Smooth muscle cell of the brain vasculature (primary cell): ENCODE measurements at regions not wholly inside any gene's neighbourhood (a gene's known extent, or its start where the extent isn't known, plus 50 kb on each side); places are given as distances from the start of the nearest gene placed in this dataset.

Source experiments
- DNase-seq: peaks from one replicate; pipeline ENCODE4 v3.0.0-alpha.2; 2012; ENCODE audit warnings: low read depth, low spot score

DNA sequence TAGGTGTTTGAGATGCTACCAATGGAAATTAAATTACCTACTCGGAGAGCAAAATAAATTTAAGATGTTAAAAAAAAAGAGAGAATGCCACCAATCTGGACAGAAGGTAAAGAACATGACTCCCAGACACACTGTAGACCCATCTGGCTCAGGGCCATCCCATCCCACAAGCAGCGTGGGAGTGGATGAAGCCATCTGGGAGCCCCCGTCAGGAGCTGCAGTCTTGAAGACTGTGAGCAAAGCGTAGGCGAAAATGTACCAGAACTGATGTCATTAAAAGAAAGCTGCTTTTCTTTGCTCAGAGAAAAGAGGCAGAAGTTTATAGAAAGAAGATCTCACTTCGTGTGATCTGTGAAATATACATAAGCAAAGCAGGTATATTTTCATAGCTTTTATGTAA, 815.7 kb downstream of the QKI start:
- DNase-seq = no peak

DNA sequence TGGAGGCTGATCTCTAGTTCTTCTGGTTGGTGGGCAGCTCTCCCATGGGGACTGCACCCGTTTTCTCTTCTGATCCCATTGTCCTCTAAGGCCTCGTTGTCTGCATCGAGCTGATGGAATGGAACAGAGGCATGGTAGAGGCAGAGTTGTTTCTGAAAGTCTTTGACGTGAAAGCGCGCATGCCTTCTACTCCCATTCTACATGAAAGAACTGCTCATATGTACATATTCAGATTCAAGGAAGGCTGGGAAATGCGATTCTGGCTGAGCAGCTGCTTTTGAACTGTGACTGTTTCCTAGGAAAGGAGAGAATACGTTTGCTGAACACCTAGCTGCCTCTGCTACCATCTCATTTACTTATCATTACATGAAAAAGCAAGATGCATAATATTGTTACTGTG, 815.2 kb downstream of the QKI start:
- no peak for DNase-seq

DNA sequence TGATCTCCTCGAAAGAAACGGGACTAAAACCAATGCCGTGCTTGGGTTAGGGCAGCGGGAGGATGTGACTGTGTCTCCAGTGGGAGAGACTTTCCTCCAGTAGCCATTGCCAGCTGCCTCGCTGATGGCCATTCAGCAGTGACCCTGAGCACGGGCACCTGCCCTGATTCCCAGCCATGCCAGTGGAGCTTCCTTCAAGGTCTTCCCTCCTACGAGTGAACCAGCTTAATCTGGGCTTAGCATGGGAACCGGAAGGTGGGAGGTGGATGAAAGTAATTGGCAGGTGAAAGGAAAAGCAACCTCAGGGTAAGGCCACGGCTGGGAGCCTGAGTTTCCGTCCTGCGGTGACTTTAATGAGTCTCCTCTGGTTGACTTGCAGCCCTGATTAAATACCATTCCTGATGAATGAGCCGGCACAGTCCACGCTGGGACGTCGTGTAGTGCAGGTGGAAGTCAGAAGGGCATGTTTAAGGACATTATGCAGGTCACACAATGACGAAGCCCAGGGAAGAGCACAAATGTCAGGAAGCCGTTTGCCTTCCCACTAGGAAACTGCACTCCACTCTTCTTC, 813.5 kb downstream of the QKI start:
- no peak for DNase-seq

DNA sequence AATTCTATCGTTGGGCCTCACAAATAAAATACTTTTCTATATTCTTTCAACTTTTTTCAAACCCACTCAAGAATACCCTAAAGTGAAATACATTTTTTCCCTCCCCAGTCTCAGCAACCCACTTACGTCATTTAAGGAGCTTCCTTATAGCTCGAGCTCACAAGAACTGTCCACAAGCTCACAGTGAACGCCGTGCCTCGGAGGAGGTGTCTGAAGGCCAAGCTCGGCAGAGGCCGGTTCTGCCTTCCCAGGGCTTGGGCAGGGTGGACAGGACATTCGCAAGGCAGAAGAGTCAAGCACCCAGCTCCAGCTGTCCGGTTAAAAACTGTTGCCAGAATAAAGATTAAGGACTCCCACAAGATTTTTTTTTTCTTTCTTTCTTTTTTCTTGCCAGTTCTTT, 802.3 kb downstream of the QKI start:
- DNase-seq = no peak

DNA sequence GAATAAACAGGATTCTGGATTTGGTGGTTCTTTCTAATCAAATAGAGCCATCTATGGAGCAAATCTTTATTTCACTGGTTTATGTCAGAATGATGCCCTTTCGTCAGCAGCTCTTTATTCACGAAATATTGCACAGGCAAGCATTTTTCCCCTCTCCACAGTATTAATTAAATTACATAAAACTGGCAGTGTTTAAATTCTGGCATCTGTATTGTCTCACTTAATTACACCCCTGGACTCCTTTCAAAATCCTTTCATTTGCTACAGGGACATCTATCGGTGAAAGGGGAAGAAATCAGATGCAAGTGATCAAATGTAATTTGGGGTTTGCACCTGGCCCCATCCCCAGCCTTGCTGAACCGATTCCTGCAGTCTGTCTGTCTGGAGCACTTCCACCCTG, 801.9 kb downstream of the QKI start:
- no peak for DNase-seq

DNA sequence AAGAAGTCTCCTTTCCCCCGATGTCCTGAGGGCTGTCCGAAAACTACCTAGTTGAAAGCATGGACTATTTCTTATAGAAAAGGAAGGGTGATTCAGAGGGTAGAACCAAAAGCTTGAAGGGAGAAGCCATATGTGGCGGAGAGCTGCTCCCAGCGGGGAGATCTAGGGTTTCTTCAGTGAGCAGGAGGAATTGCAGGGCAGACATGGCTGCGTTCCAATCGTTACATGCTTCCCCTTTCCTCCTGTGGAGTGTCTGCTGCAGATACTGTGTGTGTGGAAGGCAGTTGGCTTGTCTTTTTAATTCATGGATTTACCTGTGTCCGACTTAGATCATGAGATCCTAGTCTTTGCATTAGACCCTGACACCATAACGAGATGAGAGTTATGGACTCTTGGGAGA, 799.5 kb downstream of the QKI start:
- DNase-seq = no peak

DNA sequence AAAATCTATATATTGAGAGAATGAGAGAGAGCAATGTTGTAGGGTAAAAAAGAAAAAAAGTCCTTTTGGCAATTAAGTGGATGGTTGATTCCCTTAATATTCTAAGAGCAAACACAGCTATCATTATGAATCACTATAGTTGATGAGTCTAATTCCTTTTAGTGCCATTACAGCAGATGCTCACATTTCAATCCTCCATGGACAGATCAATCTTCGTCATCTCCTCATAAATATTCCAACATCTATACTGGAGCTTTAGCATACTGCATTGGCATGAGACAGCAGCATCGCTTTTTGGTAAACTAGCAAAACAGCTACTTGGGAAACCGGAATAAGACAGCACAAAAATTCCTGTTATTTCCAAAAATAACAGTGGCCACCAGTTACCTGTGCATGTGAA, 796.7 kb downstream of the QKI start:
- no peak for DNase-seq

DNA sequence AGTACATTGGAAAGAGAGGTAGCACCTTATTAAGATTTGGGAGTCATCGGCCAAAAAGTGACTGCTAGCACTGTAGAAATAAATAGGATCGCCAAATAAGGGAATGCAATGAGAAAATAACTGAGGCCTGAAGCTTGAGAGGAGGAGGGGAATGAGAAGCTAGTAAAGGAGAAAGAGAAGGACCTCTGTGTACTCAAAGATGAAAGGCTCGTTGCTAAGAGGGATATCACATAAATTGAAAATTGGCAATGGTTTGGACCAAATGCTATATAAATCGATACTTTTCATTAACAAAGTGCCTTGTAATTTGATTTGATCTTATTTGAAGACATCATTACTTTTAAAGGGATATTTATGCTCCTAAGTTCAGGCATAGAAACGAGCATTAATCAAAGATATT, 796.3 kb downstream of the QKI start:
- DNase-seq = no peak

DNA sequence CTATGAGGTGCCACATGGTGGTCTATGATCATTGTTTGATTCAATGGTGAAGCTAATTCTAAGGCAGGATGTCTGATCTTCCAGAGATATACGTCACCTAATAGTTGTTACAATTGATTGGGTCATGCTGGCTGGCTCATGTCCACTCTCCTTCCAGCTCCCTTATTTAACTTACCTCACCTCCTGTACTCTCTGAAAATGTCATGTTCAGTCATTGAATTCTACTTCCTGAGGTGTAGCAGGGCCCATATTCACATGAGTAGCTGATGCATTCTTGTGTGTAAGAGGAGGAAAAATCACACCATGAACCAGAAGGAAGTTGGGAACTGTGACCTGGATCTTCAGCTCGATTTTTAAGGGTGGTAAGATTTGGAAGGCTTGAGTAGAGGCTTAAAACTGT, 795.8 kb downstream of the QKI start:
- DNase-seq = no peak

DNA sequence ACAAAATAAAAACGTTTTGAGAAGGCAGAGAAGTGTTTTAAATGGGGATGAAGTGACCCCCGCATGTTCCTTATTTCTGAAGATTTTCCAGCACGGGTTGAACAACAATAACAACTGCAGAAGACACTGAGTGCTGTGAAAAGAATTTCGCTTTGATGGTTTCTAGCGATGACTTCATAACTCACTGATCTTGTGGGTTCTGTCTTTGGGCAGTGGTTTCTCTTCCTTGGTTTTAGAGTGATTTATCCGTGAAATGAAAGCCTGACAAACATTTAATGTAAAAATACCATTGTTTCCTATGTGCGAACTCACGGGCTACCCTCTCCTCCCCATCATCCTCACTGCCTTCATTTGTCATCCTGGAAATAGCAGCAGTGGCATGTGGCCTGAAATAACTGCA, 793.9 kb downstream of the QKI start:
- no peak for DNase-seq

DNA sequence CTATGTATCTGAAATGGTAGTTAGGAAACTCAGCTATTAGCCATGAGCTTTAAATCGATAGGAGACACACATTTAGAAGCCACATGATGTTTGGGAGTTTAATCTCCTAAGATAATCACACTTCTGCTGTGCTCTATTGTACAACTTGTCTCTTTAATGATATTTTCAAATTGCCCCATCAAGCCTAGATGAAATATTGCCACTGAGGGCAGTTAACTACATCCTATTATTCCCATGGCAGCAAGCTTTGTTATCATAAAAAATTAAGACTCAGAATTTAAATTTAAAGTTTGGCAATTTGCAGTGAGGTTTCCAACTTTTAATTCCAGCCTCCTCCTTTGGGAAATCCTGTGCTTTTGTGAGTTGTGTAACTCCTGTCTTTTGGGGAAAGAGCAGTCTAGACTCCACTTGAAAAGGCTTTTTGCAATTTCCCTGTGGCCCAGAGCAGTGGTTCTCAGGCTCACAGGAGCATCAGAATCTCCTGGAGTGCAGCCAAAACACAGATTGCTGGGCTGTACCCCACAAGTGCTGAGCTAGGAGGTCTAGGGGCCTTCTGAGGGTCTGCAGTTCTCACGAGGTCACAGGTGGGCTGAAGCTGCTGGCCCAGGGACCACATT, 792.4 kb downstream of the QKI start:
- no peak for DNase-seq

DNA sequence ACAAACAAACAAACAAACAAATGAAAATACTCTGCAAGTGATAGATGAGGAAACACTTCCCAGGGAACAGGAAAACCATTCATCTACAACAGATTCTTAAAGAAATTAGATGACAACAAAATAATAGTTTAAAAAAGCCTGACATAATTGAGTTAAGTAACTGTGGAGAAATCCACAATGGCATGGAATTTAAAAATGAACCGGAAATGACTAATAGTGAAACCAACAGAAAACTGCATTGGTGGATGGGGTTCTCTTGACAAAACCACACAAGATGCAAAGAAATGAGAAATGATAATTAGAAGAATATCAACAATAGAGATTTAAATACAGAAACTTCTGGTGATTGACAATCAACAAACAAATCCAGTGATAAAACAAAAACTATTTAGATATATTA, 785.6 kb downstream of the QKI start:
- no peak for DNase-seq

DNA sequence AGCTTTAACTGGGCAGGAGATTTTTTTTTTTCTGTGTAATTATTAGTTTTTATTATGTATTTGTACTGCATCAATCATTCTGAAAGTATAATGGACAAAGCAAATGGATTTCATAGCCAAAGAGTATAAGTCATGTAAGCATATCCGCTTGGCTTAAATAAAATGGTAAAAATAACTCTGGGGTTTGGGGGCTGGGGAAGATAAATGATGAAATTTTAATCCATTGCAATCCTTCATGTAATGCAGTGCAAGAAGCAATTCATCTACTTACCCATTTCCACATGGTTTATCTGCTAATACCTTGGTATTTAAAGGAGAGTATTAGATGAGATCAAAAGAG, 781.4 kb downstream of the QKI start:
- no peak for DNase-seq

DNA sequence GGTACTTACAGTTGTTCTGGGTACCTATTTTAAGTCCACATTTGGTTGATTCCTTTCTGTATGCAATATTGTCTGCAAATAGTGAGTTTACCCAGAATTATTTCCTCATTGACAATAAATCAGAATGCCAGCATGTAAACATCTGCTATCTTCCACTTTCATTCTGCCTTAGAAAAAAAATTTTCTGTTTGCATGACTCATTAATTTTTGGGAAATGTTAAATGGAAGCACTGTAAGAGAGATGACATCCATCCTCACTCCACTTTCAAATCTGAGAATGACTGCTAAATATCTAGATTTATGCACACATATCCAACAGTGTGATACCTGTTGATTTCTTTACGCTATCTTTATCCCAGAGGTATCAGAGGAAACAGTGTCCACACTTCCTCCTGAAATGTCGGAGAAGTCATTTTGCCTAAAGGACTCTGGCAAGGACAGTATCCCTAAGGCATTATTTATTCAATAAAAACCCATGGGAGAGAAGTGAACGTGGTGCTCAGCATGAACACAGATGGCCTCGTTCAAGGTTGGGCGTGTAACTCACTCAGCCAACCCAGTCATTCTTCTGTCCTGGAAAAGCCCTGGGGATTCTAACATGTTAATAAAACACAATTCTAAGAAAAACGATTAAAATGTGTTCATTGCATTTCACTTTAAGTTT, 780.9 kb downstream of the QKI start:
- DNase-seq = no peak

DNA sequence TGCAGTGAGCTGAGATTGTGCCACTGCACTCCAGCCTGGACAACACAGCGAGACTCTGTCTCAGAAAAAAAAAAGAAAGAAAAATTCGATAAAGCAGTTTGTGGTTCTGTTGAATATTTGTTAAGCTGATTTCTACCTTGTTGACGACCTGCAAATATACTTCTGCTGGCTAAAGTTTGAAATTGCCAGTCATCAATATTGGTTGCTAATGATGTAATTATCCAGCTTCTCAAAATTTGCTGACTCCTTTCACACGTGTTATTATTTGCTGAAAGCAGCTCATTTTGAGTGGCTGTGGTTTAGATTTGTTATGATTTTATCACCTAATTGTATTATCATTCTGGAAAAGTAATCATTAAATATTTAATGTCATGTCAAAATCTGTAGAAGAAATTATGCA, 774.3 kb downstream of the QKI start:
- DNase-seq = no peak

DNA sequence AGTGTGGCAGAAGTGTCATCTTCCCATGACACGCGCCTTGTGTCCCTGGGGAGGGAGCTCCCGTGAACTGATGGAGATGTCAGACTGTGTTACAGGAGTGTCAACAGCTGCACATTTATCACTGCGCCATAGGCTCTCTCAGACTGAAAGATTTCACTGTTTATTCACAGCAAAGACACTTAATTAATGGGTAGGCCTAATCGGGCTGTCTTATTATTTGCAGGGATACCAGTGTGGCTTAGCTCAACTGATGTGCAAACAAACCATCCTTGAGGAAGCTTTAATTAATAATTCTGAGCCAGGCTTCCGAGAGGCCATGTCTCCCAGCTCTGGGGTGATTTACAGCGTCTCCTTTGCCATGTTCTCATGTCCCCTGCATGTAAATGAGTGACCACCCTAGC, 771.0 kb downstream of the QKI start:
- no peak for DNase-seq

DNA sequence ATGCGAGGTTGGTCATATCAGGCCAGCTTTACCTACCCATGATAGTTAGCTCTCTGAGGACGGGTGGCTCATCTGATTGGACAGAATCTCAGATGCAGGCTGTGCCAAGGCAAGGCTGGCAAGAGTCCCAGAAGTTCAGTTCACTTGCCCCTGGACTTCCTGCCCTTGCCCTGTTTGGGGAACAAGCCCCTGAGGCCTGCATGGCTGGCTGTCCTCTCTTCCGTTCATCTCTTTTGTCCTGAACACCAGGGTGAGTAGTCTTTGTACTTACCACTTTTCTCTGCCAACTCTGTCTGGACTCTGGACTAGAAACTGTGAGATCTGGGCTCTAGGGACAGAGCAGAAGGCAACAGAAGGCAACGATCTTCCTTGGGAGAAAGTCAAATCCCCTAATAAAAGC, 769.9 kb downstream of the QKI start:
- no peak for DNase-seq

DNA sequence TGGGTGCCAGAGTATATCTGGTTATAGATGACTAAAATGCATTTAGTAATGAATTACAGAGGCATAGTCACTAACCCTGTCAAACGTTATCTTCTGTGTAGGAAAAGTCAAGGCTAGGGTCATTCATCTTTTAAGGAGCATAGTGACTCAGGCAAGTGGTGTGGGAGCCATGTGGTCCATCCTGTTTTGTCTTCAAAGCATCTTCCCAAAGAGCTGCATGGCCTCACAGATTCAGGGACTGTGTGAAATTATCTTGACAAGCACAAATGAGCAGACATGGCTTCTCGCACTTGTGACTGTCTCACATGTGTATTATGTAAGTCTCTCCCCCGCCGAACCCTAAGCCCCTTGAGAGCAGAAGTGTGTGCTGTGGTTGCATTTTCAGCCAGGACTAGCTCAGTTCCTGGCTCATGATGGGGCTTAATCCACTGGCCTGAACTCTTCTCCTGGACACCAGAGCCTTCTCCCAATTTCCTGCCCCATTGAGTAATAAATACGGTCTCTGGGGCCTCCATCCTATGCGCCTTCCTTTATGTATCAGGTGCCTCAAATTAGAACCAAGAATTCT, 769.1 kb downstream of the QKI start:
- no peak for DNase-seq

DNA sequence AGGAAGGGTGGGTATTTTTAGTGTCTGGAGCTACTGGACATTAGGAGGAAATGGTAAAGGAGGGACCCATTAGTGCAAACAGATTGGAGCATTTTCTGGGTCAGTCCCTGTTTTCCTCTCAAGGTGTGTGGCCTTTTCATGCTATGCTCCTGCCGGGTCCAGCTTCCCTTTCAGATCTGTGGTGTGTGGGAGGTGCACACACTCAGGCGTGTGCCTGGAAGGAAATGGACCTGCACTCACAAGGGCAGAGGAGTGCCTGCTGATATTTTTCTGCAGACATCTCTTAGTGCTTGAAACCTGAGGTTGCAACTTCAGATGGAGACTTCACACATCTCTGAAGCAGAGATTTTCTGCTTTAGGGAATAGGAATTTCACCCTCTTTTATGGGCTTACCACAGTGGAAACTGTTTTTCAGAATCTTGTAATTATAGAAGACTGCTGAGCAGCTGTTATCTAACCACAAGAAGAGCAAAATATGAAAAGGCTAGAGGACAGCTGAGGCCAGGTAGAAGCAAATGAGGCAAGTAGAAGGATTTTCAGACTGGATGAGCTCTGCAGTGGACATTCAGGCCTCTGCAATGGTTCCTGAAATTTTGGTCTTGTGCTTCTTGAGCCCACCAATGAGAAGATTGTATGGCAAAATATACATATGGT, 764.3 kb downstream of the QKI start:
- no peak for DNase-seq

DNA sequence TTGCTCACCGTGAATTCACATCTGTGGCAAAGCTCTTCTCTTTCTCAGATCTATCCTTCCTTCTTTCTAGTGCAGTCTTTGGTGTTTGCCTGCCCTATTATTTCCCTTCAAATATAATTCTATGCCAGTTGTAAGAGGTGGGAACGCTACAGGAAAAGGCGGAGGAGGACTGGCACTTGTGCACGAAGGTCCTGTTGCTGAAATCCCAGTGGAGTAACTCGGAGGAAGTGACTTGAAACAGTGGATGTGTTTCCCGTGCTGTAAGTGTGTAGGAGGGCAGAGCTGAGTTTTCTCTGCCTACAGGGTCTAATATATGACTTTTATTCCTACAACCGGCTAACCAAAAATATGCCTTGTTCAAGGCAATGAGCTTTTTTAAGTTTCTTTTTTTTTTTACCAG, 754.8 kb downstream of the QKI start:
- no peak for DNase-seq

DNA sequence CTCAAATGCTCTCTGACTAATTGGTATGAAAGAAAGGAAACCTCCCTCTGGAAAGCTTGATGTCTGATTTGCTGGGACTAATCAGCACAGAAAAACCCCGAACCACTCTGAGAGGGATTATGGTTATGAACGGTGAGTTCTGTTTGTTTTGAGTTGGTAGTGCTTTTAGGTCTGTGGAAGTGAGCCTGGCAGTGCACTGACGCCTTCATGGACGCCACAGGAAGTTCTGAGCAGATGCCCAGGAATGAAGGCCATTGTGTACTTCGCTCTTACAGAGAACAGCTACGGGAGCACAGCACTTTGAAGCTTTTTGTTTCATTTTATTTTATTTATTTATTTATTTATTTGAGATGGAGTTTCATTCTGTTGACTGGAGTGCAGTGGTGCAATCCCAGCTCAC, 754.1 kb downstream of the QKI start:
- no peak for DNase-seq

DNA sequence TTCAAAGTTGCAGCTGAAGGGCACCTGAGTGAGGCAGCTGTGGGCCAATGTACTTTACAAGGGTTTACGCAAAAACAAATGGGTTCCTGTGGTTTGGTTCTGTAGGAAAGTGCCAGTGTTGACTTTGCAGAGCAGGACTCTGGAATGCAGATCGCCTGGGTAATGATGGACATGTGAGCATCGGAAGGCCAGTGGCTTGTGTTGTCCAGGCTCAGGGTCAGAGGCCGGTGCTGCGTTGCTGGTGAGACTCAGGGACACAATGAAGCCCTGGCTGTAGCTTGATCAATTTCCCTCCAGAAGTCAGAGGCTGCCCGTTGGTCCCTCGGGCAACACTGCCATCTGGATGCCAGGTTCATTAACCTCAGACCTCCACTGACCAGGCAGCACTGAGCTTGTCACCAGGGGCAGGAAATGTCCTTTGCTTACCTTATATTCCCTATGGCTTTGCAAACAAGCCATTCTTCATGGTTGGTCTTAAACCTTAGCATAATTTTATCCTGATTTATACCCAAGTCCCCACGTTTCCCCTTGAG, 753.4 kb downstream of the QKI start:
- DNase-seq = no peak

DNA sequence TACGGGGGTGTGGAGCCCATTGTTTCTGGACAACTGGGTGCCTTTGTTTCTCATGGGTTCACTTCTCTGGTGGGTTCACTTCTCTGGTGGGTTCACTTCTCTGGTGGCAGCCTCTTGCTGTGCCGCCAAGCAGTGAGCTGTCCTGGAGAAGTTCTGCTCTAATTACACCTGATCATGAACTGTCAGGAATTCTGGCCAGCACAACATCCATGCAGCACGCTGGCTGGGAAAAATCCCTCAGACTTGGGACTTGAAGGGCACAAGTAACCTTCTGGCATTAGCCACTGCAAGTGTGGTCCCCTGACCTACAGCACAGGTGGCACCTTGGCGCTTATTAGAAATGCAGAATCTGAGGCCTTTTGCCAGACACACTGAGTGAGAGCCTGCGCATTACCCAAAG, 752.5 kb downstream of the QKI start:
- no peak for DNase-seq
